Prostate gland (tissue), 2 donors: ENCODE measurements at regions not wholly inside any gene's neighbourhood (a gene's known extent, or its start where the extent isn't known, plus 50 kb on each side); places are given as distances from the start of the nearest gene placed in this dataset.

ENCODE experiments used
- CTCF ChIP-seq, 4 experiments: fragments of 200-600 bp in 2 of 4; fragments of 450-650 bp in 2 of 4; sonication (generic) in 2 of 4; IDR thresholded peaks; 1 replicate in 3 of 4; 2 replicates in 1 of 4; pipeline ENCODE4 v1.5.1; 2016 to 2019; ENCODE audit warnings: antibody characterized with exemption in 4 of 4, mild to moderate bottlenecking in 2 of 4, moderate library complexity in 2 of 4
- POLR2A ChIP-seq: fragments of 450-650 bp; IDR thresholded peaks from one replicate; pipeline ENCODE4 v1.6.1; 2016; ENCODE audit warnings: antibody characterized with exemption, mild to moderate bottlenecking
- POLR2AphosphoS5 ChIP-seq: sonication (generic); formaldehyde crosslinking; IDR thresholded peaks from one replicate; pipeline ENCODE4 v1.6.1; 2017; ENCODE audit warnings: antibody characterized with exemption

- TF ChIP-seq CTCF (IDR thresholded peaks at IDR 0.05) (no peak), POLR2A (no peak), POLR2AphosphoS5 (no peak)
Measured at GRCh38 chr21:23394458-23394857, 2212.8 kb downstream of the MRPL39 start.
